NCI-H2196 (cell line): ENCODE measurements at regions not wholly inside any gene's neighbourhood (a gene's known extent, or its start where the extent isn't known, plus 50 kb on each side); places are given as distances from the start of the nearest gene placed in this dataset.

ENCODE experiments used
- DNase-seq: peaks from one replicate; lab custom pipeline; 2025; ENCODE audit not compliant: unreplicated experiment; lab: John Stamatoyannopoulos, UW

- no peak for DNase-seq
Observed at GRCh38 chr9:92186631-92187030, 71.4 kb upstream of the SPTLC1 start.

GRCh38 chr9:92185681-92186080, 70.5 kb upstream of the SPTLC1 start:
- DNase-seq, result no peak

- no peak for DNase-seq
Observed at GRCh38 chr9:92185096-92185495, 69.9 kb upstream of the SPTLC1 start.

GRCh38 chr9:92184041-92184564, 68.9 kb upstream of the SPTLC1 start:
- no peak for DNase-seq

GRCh38 chr9:92183449-92183848, 68.2 kb upstream of the SPTLC1 start:
- no peak for DNase-seq

GRCh38 chr9:92181296-92181695, 66.1 kb upstream of the SPTLC1 start:
- no peak for DNase-seq

- DNase-seq, result no peak
Observed at GRCh38 chr9:92180669-92181181, 65.5 kb upstream of the SPTLC1 start.

GRCh38 chr9:92180002-92180400, 64.8 kb upstream of the SPTLC1 start:
- DNase-seq, result no peak

- DNase-seq, result no peak
Observed at GRCh38 chr9:92179286-92180001, 64.2 kb upstream of the SPTLC1 start.

- no peak for DNase-seq
Observed at GRCh38 chr9:92177591-92177990, 62.4 kb upstream of the SPTLC1 start.

- DNase-seq, result no peak
Observed at GRCh38 chr9:92176800-92177185, 61.6 kb upstream of the SPTLC1 start.

- DNase-seq, result no peak
Observed at GRCh38 chr9:92176068-92176799, 61.0 kb upstream of the SPTLC1 start.

GRCh38 chr9:92175441-92175840, 60.2 kb upstream of the SPTLC1 start:
- no peak for DNase-seq

GRCh38 chr9:92173318-92173717, 58.1 kb upstream of the SPTLC1 start:
- DNase-seq, result no peak

GRCh38 chr9:92171822-92172221, 56.6 kb upstream of the SPTLC1 start:
- no peak for DNase-seq

GRCh38 chr9:92171281-92171680, 56.1 kb upstream of the SPTLC1 start:
- no peak for DNase-seq

GRCh38 chr9:92170848-92171247, 55.6 kb upstream of the SPTLC1 start:
- no peak for DNase-seq

- DNase-seq, result no peak
Observed at GRCh38 chr9:92165484-92165883, 50.3 kb upstream of the SPTLC1 start.
